ENCODE measurements at regions not wholly inside any gene's neighbourhood (a gene's known extent, or its start where the extent isn't known, plus 50 kb on each side); places are given as distances from the start of the nearest gene placed in this dataset.

DNA sequence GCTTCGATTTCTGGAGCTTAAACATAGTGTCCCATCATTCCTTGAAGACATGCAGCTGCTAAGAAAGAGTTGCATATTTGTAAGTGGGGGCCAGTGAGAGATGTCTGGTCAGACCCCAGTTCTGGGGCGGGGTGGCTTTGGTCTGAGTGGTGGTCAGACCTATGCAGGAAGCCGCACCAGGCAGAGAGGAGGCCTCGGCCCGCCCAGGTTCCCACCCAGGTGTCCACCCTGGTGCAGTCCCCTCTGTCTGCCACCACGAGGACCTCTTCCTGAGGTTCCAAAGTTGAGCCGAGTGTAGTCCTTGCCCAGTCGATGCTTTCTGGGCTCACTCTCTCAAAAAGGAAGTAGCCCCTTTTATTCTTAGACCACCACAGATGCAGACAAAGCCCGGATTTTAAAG lies 122.6 kb upstream of the DLG1 start:
- H2AK5ac ChIP-seq (ENCODE audit: low read depth, low read length), result no peak overlapping the region

More for the DNA sequence above, 122.6 kb upstream of the DLG1 start:
- no peaks in the 10 kb centered on the region for H3K79me2 ChIP-seq (ENCODE audit: control insufficient read depth in 1 of 2, insufficient read depth in 2 of 2, low read length in 2 of 2)
- no peak overlapping the region for H3K9ac ChIP-seq (replicated peaks in 1 of 4; ENCODE audit: extremely low read depth in 1 of 4, low read depth in 3 of 4, low read length in 3 of 4)
- no peak overlapping the region for H4K91ac ChIP-seq (replicated peaks; ENCODE audit: insufficient read length, low read length)
- no peaks in the 10 kb centered on the region for H3K79me1 ChIP-seq (ENCODE audit: low read depth, low read length)
- H3K23ac ChIP-seq (ENCODE audit: insufficient read length), result no peak overlapping the region
- TF ChIP-seq SUZ12 (IDR thresholded peaks at IDR 0.05; ENCODE audit: low read length), result no peak
- no peak for TF ChIP-seq JUN (IDR thresholded peaks at IDR 0.05; ENCODE audit: low read depth, low read length)
- TF ChIP-seq CTBP2 (IDR thresholded peaks at IDR 0.05; ENCODE audit: borderline replicate concordance, insufficient read depth, insufficient read length, low read length), result no peak
- TF ChIP-seq GABPA (IDR thresholded peaks at IDR 0.05; ENCODE audit: borderline replicate concordance, insufficient read depth, low read length), result no peak
- TF ChIP-seq EGR1 (IDR thresholded peaks at IDR 0.05; ENCODE audit: borderline replicate concordance, low read depth, low read length), result no peak
- no peak for TF ChIP-seq RAD21 (IDR thresholded peaks at IDR 0.05 in 1 of 2, conservative IDR thresholded peaks at IDR 0.05 in 1 of 2; ENCODE audit: low read depth in 2 of 2, low read length in 2 of 2)
- no peak for TF ChIP-seq TCF12 (IDR thresholded peaks at IDR 0.05; ENCODE audit: low read depth, low read length)
- no peak for TF ChIP-seq TEAD4 (IDR thresholded peaks at IDR 0.05; ENCODE audit: low read depth, low read length)
- TF ChIP-seq POLR2A (IDR thresholded peaks at IDR 0.05; ENCODE audit: control extremely low read depth in 1 of 2, low read depth in 2 of 2, low read length in 2 of 2), result no peak
- no peak for TF ChIP-seq BACH1 (IDR thresholded peaks at IDR 0.05; ENCODE audit: low read length)
- TF ChIP-seq, protein P1, sequence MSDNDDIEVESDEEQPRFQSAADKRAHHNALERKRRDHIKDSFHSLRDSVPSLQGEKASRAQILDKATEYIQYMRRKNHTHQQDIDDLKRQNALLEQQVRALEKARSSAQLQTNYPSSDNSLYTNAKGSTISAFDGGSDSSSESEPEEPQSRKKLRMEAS (IDR thresholded peaks at IDR 0.05), result no peak
- TF ChIP-seq KDM1A (IDR thresholded peaks at IDR 0.05; ENCODE audit: borderline replicate concordance, low read length), result no peak
- TF ChIP-seq SAP30 (IDR thresholded peaks at IDR 0.05; ENCODE audit: insufficient read depth, insufficient replicate concordance, low read length), result no peak
- no peak for TF ChIP-seq SP1 (IDR thresholded peaks at IDR 0.05; ENCODE audit: low read depth, low read length)
- no peak for TF ChIP-seq CHD1 (IDR thresholded peaks at IDR 0.05; ENCODE audit: low read depth, low read length)
- H4K8ac ChIP-seq (ENCODE audit: extremely low read depth, insufficient read depth, low read length), result no peak overlapping the region
- no peak overlapping the region for H3K18ac ChIP-seq (ENCODE audit: extremely low read depth, low read length)
- no peaks in the 10 kb centered on the region for H3K23me2 ChIP-seq (ENCODE audit: low read depth, low read length)
- no peak overlapping the region for H3K56ac ChIP-seq (replicated peaks; ENCODE audit: insufficient read length, low read depth, low read length)
- no peaks in the 10 kb centered on the region for H3K36me3 ChIP-seq (ENCODE audit: control insufficient read depth in 2 of 4, insufficient read depth in 4 of 4, low read length in 3 of 4)
- no peak for DNase-seq (ENCODE audit: low read depth in 1 of 2, low spot score in 2 of 2)
- H3K4me1 ChIP-seq (replicated peaks in 1 of 4; ENCODE audit: control insufficient read depth in 3 of 4, insufficient read depth in 4 of 4, low read length in 3 of 4), result peaks cover 0 to 6% (median 3%) of the 10 kb centered on the region in 4 experiments; a peak in 5 of 7 replicates
- ChIA-PET POLR2A (ENCODE audit: partially characterized antibody) (no interaction called here), CTCF (ENCODE audit: partially characterized antibody) (no interaction called here)
- no peak overlapping the region for H2BK120ac ChIP-seq (replicated peaks; ENCODE audit: low read depth, low read length)
- H2BK5ac ChIP-seq (ENCODE audit: low read depth, low read length), result no peak overlapping the region
- H3K9me3 ChIP-seq (ENCODE audit: insufficient read depth in 2 of 2, low read depth in 1 of 2, low read length in 1 of 2), result no peaks in the 10 kb centered on the region
- H4K5ac ChIP-seq (ENCODE audit: insufficient read length, low read depth, low read length), result no peak overlapping the region
- FAIRE-seq, result no peak
- H2BK15ac ChIP-seq (ENCODE audit: low read length), result no peak overlapping the region
- no peak overlapping the region for H3K4ac ChIP-seq (replicated peaks; ENCODE audit: insufficient read length, low read depth, low read length)
- no peak overlapping the region for H3K4me3 ChIP-seq (ENCODE audit: extremely low read depth in 1 of 4, insufficient read depth in 2 of 4, low read depth in 3 of 4, low read length in 4 of 4)
- 89% methylated on average over 9 of the region's 9 CpGs; no CpG with 5 or more reads in 1 of the 2 experiments for WGBS, 2 experiments (ENCODE audit: extremely low coverage in 1 of 2, insufficient coverage in 1 of 2, insufficient read length in 1 of 2, insufficient replicate concordance in 2 of 2, low coverage in 1 of 2, low lambda C conversion rate in 2 of 2, missing lambda C conversion rate in 1 of 2)
- H2BK20ac ChIP-seq (ENCODE audit: low read length), result no peak overlapping the region
- H3K27ac ChIP-seq (ENCODE audit: low read depth, low read length), result no peak overlapping the region
- no peak overlapping the region for H2AFZ ChIP-seq (ENCODE audit: low read length)
- H3K4me2 ChIP-seq (ENCODE audit: insufficient read depth in 1 of 2, low read depth in 2 of 2, low read length in 2 of 2), result no peak overlapping the region
- no peaks in the 10 kb centered on the region for H4K20me1 ChIP-seq (replicated peaks in 1 of 2; ENCODE audit: control insufficient read depth in 1 of 2, insufficient read depth in 2 of 2, low read length in 2 of 2)
- H3K14ac ChIP-seq (ENCODE audit: insufficient read length), result no peak overlapping the region
- no peaks in the 10 kb centered on the region; a peak in 1 of 7 replicates for H3K27me3 ChIP-seq (replicated peaks in 1 of 4; ENCODE audit: control insufficient read depth in 3 of 4, extremely low read depth in 1 of 4, insufficient read depth in 3 of 4, low read length in 3 of 4)
- H2BK12ac ChIP-seq (ENCODE audit: low read depth, low read length), result no peak overlapping the region

Data from H1 (cell line).